Glomerular endothelial cell (primary cell): ENCODE measurements at regions not wholly inside any gene's neighbourhood (a gene's known extent, or its start where the extent isn't known, plus 50 kb on each side); places are given as distances from the start of the nearest gene placed in this dataset.

Source experiments
- DNase-seq: peaks from one replicate; pipeline ENCODE4 v3.0.0-alpha.2; 2011; ENCODE audit warnings: low read depth, low spot score; ENCODE audit errors: extremely low read depth

DNA sequence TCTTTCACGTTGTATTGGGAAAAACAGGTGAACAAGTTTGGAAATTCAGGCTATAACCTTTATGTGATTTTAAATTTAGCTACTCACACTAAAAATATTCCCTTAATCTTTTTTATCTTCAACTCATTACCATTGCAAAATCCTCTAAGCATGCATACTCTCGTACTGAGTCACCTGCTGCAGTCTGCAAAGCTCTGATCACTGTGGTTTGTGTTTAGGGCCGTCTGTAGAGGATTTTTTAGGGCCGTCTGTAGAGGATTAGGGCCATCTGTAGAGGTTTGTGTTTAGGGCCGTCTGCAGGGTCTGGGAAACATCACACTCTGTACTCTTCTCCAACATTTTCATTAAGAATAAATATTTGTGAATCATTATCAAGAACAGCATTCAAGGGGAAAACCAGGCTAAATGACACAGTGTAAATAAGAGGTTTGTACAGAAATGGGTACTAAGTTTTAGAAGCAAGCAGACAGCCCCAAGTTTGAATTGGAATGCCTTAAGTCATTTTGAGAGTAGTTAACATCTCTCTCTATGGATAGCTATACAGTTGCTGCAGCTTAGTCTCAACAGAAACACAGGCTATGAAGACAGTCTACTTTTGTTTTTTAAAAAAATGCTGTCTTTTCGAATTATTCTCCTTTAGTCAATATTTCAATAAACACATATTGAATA lies 155.0 kb upstream of the TSLP start:
- DNase-seq: no peak

DNA sequence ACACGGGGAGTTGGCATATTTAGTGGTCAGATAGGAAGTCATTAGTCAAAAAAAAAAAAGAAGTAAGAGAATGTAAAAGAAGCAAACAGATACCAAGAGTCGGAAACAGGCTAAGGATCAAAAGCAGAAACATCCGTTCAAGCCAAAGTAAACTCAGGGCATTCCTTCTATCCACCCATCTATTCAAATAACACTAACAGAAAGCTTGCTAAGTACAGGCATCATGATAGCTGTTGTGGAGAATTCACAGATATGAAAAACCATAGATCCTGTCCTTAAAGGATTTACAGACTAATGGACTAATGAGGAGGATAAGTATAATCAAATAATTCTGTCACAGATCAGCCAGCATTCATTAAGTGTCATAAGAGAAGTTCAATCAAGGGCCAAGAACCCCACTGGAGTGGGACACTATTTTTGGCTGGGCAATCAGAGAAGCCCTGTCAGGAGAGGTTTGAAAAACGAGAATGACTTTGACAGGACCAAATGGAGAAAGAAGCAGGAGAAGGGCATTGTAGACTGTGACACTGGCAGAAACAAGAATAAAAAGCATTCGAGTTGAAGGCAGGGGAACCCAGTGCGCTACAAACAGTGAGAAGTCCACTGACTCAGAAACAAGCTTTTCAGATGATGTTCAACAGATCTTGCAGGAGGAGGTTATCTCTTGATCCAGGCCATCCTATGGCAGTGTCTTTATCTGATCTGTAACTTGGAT lies 154.2 kb upstream of the TSLP start:
- DNase-seq: no peak

DNA sequence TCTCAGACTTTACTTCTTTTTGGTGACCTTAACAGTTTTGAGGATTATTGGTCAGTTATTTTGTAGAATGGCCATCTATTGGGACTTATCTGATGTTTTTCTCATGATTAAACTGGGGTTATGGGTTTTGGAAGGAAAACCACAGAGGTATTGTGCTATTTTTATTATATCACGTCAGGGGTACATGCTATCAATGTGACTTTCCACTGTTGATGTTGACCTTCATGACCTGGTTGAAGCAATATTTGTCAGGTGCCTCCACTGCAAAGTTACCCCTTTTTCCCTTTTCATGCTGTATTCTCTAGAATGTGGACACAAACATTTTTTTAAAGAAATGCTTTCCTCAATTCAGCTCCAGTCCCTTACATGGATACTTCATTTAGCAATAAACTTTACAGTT lies 152.8 kb upstream of the TSLP start:
- no peak for DNase-seq

DNA sequence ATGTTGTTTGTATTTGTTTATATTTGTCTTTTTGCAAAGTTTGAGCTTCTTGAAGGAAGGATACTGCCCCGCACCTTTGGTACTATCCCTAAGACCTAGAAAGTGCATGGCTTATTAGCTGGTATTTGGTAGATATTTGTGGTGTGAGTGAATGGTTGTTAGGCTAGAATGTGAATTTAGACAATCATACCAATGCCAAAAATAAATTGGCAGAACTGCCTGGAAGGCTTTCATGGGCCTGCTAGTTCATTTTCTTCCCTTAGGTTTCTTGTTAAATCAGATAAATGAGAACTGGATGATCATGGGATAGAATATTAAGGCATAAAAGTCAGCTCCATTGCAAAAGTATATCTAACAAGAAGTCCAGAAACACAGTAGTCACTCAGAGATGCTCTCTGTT lies 147.5 kb upstream of the TSLP start:
- DNase-seq: no peak

DNA sequence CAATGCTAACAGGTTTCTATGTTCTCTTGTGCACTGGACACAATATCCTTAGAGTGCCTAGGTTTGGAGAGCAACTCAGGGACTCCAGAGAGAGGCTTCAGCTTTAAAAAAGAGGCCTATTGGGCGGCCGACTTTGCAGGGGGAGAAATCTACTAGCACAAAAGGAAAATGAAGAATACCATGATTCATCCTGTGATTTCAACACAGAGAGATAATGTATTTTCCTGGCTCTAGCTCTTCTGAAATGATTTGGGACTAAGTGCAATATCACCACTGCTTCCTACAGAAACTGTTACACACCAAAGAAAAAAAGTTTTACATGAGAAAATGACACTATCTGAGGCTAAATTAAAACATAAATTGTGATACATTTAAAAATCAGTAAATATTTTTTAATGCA lies 146.1 kb upstream of the TSLP start:
- DNase-seq: no peak

DNA sequence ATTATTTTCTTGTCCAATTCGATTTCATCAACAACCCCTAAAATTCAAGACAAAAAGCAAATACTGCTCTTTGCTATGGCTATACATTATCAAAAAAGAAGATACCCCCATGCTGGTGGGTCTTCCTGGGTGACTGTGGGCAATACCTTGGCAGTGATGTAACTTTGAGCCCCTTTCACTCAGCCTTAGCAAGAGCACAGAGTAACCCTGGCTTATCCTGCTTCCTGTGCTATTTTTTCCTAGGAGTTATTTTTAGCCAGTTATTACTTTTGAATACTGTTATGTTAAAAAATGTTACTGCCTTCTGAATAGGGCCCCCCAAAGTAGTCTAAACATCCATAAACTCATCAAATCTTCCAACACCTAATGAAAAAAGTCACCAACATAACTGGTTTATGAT lies 145.6 kb upstream of the TSLP start:
- no peak for DNase-seq

DNA sequence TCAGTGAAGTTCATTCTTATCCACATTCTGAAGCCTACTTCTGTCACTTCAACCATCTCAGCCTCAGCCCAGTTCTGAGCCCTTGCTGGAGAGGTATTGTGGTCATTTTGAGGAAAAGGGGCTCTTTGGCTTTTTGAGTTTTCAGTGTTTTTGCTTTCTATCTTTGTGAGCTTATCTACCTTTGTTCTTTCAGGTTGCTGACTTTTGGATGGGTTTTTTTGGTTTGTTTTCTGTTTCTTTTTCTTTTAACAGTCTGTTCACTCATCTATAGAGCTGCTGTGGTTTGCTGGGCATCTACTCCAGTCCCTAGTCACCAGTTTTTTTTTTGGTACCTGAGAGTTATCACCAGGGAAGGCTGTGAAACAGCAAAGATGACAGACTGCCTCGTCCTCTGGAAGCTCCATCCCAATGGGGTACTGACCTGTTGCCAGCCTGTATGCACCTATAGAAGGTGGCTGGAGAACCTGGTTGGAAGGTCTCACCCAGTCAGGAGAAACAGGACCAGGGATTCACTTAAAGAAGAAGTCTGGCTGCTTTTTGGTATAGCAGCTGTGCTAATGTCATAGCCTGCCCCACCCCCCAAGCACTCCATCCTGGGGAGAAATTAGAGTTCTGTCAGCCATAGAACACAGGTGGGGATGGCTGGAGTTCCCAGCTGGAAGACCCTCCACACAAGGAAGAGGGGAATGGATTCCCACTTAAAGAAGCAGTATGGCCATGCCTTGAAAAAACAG lies 138.6 kb upstream of the TSLP start:
- DNase-seq: no peak

DNA sequence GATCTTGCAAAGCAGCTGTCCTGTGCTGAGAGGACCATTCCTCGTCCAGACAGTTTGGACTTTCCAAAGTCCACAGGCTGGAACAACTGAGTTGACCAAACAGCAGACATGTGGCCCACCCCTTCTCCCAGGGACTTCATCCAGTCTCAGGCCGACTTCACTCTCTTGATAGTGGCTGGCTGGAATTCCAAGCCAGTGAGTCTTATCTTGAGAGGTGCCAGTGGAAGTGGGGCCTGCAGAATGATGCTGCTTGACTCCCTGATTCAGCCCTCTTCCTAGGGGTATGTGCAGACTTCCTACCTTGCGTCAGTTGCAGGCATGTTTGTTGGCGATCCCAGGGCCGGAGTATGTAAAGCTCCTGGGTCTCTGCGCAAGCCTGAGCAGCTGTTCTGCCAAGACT lies 131.4 kb upstream of the TSLP start:
- no peak for DNase-seq

DNA sequence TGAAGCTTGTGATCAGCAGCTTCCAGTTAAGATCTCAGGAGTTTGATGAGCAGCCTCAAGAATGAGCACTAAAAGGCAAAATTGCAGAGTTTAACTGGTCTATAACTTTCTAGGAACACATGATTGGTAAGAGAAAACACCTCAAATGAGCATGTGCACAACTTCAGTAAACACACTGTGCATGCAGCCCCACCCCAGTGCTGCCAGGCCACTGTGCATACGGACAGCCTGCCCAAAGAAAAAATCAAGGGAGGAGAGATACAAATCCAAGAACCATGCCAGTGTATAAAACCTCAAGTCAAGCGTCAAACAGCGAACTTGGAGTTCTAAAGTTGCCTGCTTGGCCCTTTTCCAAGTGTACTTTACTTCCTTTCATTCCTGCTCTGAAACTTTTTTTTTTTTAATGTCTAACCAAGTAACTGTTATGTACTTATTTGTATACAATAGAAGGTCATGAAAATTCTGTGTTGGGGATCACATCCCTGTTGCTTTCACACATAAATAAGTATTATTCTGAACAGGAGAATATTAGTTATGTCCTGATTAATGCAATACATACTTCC lies 125.6 kb upstream of the TSLP start:
- DNase-seq: no peak

DNA sequence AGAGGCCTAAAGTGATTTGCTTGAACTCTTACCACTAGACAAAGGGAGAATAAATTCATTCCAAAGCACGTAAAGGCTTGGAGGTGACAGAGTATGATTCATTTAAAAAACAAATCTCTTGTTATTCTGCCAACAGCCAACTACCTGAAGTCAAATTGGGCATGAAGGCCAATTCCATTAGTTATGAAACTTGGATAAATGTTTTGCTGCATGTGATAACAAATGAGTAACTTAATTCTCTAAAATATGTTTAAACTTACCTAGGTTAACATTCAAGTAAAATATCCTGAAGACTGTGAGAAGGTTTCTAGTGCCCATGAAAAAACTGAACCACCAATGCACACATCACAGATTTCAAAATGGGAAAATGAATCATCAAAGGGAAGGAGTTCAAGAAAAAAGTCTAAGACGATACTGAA lies 120.1 kb upstream of the TSLP start:
- DNase-seq: no peak

DNA sequence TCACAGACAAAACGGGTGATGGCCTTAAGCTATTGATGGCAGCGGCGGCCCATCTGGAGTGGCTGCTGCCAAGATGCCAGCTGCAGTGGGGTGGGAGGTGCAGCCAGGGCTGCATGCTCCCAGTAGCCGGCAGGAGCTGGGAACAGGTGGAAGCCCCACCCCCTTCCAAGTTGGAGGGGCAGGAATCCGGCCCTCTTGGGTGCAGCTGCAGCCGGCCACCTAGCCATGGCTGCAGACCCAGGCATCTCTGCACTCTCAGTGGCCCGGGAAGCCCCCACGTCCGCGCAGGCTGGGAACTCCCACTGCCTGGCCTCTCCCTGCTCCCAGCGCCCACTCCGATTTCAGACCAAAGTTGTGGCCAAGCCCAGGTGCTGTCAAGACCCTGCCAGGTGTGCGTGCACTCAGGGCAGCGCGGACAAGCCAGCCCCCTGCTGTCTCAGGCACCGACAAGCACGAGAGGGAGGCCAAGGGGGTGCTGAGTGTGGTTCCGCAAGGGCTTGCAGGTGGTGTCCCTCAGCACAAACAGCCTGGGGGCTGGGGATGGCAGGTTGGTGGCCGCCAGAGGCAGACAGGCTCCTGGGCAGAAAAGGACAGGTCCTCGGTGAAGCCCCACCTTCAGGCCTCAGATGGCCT lies 115.1 kb upstream of the TSLP start:
- DNase-seq: no peak

DNA sequence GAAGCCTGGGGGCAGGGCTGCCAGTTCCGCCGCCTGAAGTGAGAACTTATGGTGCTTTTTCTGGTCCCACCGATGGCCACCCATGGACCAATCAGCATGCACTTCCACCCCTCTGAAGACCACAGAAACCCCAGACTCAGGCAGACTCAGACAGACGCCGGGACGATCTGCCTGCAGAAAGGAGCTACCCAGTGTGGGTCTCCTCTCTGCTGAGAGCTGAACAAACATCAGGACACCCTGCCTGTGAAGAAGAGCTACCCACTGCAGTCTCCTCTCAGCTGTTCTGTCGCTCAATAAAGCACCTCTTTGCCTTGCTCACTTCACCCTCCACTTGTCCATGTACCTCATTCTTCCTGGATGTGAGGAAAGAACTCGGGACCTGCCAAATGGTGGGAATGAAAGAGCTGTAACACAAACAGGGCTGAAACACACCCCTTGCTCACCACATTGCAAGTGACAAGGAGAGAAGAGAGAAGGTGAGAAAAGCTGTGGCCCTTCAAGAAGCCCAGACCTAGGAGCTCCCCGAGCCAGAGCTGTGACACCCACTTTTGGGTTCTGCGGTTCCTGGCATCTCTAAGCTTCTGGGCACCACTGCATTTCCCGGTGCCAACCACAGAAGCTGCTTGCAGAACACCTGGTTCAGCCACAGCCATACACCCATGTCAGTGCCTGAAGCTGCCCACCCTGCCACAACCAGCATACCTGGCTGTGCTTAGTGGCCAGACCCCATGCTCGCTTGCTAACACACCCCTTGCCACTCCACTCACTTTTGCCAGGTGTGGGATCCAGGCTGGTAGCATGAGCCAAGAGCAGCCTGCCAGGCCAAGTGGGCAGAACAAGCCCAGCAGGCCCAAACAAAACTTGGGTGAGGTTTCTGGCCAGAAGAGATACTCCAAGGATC lies 114.3 kb upstream of the TSLP start:
- DNase-seq: no peak

DNA sequence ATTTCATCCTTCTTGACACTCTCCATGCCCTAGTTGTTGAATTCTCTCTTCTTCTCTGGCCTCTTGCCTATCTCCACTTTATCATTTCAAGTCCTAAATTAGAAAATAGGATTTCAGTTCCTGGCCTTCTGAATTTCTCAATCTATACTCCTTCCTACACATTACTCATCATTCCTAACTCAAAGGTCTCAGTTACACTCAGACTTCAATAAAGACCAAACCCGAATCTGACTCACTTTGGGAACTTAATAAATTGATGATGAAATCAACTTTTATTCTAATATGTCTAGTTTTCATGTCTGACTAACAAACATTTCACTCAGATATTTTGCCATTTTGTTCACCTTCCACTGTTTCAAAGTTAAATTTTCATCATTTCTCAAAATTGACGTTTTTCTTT lies 113.6 kb upstream of the TSLP start:
- no peak for DNase-seq

DNA sequence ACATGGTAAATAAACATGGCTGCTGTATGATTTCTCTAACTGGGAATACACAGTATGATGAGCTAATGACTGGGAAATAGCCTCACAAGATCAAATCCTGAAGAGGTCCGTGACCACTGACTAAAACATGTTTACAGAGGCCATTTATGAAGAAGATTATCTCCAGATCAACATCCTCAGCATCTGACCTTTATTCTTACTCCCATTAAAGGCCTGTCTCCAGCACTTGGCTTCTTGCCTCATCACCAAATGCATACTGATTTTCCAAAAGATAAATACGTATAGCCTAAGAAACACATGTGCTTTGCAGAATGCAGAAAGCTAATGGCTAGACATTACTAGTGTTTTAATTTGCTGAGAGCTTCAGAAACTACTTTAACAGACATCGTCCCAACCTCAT lies 108.0 kb upstream of the TSLP start:
- no peak for DNase-seq

DNA sequence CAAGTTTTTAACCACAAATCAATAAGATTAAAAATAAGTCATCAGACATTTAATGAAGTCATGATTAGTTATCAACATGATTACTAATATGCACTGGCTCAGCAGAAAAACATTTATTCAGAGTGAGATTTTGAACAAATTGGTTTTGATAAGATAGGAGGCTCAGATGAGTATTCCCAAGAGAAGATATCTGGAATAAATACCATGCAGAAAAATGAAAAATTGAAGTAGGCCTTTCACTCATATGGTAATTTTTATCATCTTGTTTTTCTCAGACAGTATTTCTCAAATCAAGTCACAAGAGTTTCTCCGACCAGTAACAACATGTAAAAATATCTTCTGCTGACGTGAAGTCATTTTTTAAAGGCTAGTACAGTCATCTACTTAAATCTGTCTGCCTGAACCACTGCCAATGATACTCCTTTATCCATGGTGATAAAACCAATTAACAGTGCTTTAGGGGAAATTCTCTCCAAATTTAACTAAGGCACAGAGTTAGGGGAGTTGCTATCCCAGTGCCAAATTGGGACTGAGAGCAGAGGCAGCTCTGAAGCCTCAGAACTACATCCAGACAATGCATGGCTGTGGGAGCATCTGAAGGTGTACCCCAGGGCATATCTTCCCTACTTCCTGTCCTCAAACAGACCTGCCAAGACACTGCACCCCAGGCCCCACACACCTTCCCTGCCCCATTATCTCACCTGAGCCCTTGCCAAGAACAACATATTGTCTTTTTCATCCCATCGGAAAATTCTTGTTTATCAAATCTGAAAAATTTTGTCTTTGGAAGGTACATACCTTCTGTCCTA lies 105.5 kb upstream of the TSLP start:
- no peak for DNase-seq

DNA sequence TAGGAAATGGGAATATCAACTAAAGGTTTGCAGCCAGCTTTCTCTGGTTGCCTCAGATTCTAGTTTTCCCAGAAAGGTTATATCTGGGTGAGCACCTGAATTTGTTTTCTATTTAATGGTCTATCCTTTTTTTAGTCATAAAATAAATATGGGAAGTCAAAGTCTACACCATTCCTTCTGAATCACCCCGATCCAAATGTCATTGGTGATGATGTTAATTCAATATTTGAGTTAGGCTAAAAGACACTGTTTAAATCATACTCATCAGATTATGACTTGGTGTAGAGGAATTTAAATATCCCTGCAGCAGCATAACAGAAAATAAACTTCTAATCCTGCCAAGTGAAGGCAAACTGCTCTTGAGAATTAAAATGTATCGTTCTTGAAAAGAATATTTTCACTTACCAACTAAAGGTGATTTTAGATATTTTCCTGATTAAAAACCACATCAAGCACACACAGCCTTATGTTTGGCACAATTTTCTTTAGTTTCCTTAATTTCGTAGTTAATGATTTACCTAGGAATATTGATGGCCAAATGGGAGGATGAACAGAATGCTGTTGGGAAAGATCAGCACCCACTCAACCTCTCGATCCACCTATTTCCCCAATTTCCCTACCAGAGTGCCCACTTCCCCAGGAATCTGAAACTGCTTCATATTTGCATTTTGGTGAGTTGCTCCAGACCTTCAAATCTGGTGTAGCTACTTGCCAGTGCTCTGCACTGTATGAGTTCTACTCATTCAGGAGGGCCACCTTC lies 103.1 kb upstream of the TSLP start:
- no peak for DNase-seq

DNA sequence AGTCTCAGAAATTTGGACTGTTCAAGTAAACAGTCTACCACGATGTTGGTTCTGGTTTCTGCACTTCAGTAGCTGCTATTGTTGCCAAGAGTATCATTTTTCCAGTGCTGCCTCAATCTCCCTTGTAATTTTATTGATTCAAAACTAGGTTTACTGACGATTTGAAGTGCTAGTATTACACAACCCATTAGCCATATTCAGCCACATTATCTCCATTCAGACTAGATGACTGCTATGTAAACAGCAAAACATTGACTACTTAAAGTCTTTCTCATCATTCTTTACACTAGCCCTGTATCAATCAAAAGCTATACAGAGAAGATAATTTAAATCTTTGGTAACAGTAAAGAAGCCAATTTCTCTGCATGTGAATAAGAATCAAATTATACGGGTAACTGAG lies 102.0 kb upstream of the TSLP start:
- DNase-seq: no peak

DNA sequence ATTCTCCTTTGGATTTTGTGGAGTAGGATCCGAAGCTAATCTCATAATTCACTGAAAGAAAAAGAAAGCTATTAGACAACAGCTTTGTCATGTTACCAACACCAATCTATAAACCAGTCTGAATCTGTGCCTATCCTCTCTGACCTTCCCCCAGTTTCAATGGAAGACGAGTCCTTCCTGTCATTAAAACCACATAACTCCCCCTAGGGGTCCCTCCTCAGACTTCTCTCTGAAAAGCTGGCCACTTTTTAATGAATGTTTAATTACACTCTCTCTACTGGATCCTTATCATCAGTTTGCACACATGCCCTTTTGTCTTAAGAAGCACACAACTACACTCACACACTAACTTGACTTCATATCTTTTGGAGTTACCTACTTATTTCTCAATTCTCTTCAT lies 98.0 kb upstream of the TSLP start:
- no peak for DNase-seq

DNA sequence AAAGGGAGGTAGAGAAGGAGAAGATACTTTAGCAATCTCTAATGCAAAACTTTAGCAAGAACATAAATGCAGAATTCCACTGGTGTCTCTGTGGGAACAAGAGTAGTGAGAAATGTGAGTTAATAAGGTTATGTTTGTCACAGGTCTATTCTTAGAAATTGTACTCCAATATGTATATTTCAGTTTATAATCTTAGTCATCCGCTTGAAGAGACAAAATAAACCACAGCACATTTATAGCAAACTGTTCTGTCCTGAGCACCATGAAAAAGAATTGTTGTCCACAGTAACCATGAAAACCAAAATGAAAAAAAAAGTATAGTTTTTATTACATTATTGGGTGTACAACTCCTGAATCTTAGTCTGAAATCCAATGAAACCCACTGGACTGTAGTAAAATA lies 93.6 kb upstream of the TSLP start:
- DNase-seq: no peak
